ENCODE measurements at regions not wholly inside any gene's neighbourhood (a gene's known extent, or its start where the extent isn't known, plus 50 kb on each side); places are given as distances from the start of the nearest gene placed in this dataset.

DNA sequence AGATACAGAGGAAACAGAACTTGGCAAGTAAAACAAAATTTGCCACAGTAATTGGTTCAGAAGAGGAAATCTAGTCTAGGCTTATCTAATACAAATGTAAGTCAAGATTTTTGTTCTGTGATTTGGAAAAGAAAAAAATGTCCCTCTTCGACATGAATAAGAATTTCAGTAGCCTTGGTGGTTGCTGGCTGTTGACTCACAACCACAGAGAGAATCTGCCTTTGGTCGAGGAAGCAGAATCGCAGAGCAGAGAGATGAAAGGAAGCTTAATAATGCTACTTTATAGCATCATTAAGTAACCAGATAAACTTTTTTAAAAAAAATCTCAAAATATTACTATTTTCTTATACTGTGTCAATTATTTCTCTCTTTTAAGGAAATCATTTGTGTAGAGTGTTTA lies 1096.6 kb downstream of the FLRT2 start:
- DNase-seq (ENCODE audit: low read depth, low spot score) = no peak
- TF ChIP-seq, protein P1, sequence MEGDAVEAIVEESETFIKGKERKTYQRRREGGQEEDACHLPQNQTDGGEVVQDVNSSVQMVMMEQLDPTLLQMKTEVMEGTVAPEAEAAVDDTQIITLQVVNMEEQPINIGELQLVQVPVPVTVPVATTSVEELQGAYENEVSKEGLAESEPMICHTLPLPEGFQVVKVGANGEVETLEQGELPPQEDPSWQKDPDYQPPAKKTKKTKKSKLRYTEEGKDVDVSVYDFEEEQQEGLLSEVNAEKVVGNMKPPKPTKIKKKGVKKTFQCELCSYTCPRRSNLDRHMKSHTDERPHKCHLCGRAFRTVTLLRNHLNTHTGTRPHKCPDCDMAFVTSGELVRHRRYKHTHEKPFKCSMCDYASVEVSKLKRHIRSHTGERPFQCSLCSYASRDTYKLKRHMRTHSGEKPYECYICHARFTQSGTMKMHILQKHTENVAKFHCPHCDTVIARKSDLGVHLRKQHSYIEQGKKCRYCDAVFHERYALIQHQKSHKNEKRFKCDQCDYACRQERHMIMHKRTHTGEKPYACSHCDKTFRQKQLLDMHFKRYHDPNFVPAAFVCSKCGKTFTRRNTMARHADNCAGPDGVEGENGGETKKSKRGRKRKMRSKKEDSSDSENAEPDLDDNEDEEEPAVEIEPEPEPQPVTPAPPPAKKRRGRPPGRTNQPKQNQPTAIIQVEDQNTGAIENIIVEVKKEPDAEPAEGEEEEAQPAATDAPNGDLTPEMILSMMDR (IDR thresholded peaks at IDR 0.05; ENCODE audit: insufficient read depth, low read length, missing control alignments) = no peak
- no peak overlapping the region for H3K4me3 ChIP-seq (ENCODE audit: low read depth, low read length)
- ChIA-PET POLR2A (no interaction called here), CTCF (interaction anchor here (1.4 kb wide), 1 partner anchor 10 kb away, joined by 3 read pairs; no protein-coding TSS in a partner anchor)

- TF ChIP-seq, protein P1 (IDR thresholded peaks at IDR 0.05; ENCODE audit: insufficient read depth, low read length, missing control alignments) = no peak
- DNase-seq (ENCODE audit: low read depth, low spot score) = no peak
- ChIA-PET CTCF (interaction anchor here (1.4 kb wide), 1 partner anchor 11 kb away, joined by 3 read pairs; no protein-coding TSS in a partner anchor), POLR2A (no interaction called here)
- no peak overlapping the region for H3K4me3 ChIP-seq (ENCODE audit: low read depth, low read length)
Observed at GRCh38 chr14:86625637-86626036, 1095.7 kb downstream of the FLRT2 start.

DNA sequence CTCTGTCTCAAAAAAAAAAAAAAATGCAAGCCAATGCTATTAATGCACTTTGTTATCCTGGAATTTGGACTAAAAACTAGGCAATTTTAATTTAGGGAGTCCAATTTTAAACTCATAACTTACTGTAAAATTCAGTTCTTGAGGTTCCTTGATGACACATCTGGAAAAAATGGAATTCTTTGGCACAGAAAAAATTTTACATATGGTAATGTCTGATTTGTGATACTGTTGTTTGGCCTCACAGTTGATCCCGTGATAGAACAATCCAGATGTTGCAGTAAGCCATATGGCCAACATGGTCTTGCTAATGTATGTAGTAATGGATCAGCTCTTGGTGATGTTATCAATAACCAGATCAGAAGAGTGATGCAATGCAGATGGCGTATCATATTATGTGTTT lies 1089.8 kb downstream of the FLRT2 start:
- CTCF ChIA-PET = no interaction called here
- no peak for DNase-seq (ENCODE audit: low read depth, low spot score)
- POLR2A ChIA-PET = no interaction called here
- TF ChIP-seq, protein P1 (IDR thresholded peaks at IDR 0.05; ENCODE audit: insufficient read depth, low read length, missing control alignments) = no peak
- H3K4me3 ChIP-seq (ENCODE audit: low read depth, low read length) = no peak overlapping the region

GRCh38 chr14:86613786-86614185 lies 1083.8 kb downstream of the FLRT2 start:
- CTCF ChIA-PET = no interaction called here
- POLR2A ChIA-PET = no interaction called here
- H3K4me3 ChIP-seq (ENCODE audit: low read depth, low read length) = no peak overlapping the region
- TF ChIP-seq, protein P1 (IDR thresholded peaks at IDR 0.05; ENCODE audit: insufficient read depth, low read length, missing control alignments) = no peak
- no peak for DNase-seq (ENCODE audit: low read depth, low spot score)

- POLR2A ChIA-PET = no interaction called here
- TF ChIP-seq, protein P1 (IDR thresholded peaks at IDR 0.05; ENCODE audit: insufficient read depth, low read length, missing control alignments) = no peak
- CTCF ChIA-PET = no interaction called here
- H3K4me3 ChIP-seq (ENCODE audit: low read depth, low read length) = no peak overlapping the region
- no peak for DNase-seq (ENCODE audit: low read depth, low spot score)
Observed at GRCh38 chr14:86613126-86613525, 1083.2 kb downstream of the FLRT2 start.

- TF ChIP-seq, protein P1 (IDR thresholded peaks at IDR 0.05; ENCODE audit: insufficient read depth, low read length, missing control alignments) = no peak
- POLR2A ChIA-PET = no interaction called here
- CTCF ChIA-PET = no interaction called here
- DNase-seq (ENCODE audit: low read depth, low spot score) = no peak
- H3K4me3 ChIP-seq (ENCODE audit: low read depth, low read length) = no peak overlapping the region
Observed at GRCh38 chr14:86604561-86604960, 1074.6 kb downstream of the FLRT2 start.

All from AG04449 (cell line).